Fibroblast of lung (primary cell): ENCODE measurements at regions not wholly inside any gene's neighbourhood (a gene's known extent, or its start where the extent isn't known, plus 50 kb on each side); places are given as distances from the start of the nearest gene placed in this dataset.

ENCODE experiments used
- DNase-seq, 2 donors: peaks; one replicate each; pipeline versions ENCODE4 v3.0.0 to v3.0.0-alpha.2; 2010; ENCODE audit warnings: low read depth in 2 of 2
- H2AFZ ChIP-seq: 2 replicates; pipeline ENCODE4 v1.5.1; 2012; ENCODE audit warnings: low read length, control low read depth, inconsistent platforms
- H3K27ac ChIP-seq: 2 replicates; pipeline ENCODE4 v1.5.1; 2011; ENCODE audit warnings: low read length, control low read depth; ENCODE audit not compliant: insufficient read depth
- H3K27me3 ChIP-seq: 2 replicates; pipeline ENCODE4 v1.5.1; 2011; ENCODE audit warnings: mild to moderate bottlenecking, low read length; ENCODE audit not compliant: control insufficient read depth, insufficient read depth
- H3K36me3 ChIP-seq: 2 replicates; pipeline ENCODE4 v1.5.1; 2011; ENCODE audit warnings: low read length; ENCODE audit not compliant: control insufficient read depth, insufficient read depth
- H3K4me1 ChIP-seq: 2 replicates; pipeline ENCODE4 v1.5.1; 2011; ENCODE audit warnings: low read length; ENCODE audit not compliant: control insufficient read depth, insufficient read depth; ENCODE audit errors: extremely low read depth
- H3K4me2 ChIP-seq: 2 replicates; pipeline ENCODE4 v1.5.1; 2011; ENCODE audit warnings: low read length, control low read depth; ENCODE audit not compliant: insufficient read depth; ENCODE audit errors: extremely low read depth
- H3K4me3 ChIP-seq, 4 experiments: fragments of 200-600 bp in 1 of 4; sonication (generic) in 1 of 4; replicated peaks in 1 of 4; 2 replicates each; pipeline ENCODE4 v1.5.1; 2011 to 2016; ENCODE audit warnings: low read length in 4 of 4, low read depth in 3 of 4, mild to moderate bottlenecking in 3 of 4, control low read depth in 2 of 4, inconsistent platforms in 1 of 4, mixed read lengths in 1 of 4; ENCODE audit not compliant: insufficient read depth in 1 of 4; ENCODE audit errors: control extremely low read depth in 1 of 4
- H3K79me2 ChIP-seq: 2 replicates; pipeline ENCODE4 v1.5.1; 2012; ENCODE audit warnings: mild to moderate bottlenecking, low read length, inconsistent platforms; ENCODE audit not compliant: control insufficient read depth, insufficient read depth
- H3K9ac ChIP-seq: 2 replicates; pipeline ENCODE4 v1.5.1; 2011; ENCODE audit warnings: mild to moderate bottlenecking, low read length, control low read depth; ENCODE audit not compliant: insufficient read depth
- H3K9me3 ChIP-seq: 2 replicates; pipeline ENCODE4 v1.5.1; 2012; ENCODE audit warnings: low read depth, low read length; ENCODE audit not compliant: control insufficient read depth, insufficient read depth
- H4K20me1 ChIP-seq: 2 replicates; pipeline ENCODE4 v1.5.1; 2011; ENCODE audit warnings: low read length; ENCODE audit not compliant: control insufficient read depth, insufficient read depth; ENCODE audit errors: extremely low read depth
- CTCF ChIP-seq, 2 donors: IDR thresholded peaks in 1 of 2; conservative IDR thresholded peaks in 1 of 2; 1 replicate in 1 of 2; 2 replicates in 1 of 2; pipeline ENCODE4 v1.5.1; 2011 to 2012; ENCODE audit warnings: low read length in 2 of 2, control low read depth in 1 of 2, inconsistent platforms in 1 of 2, low read depth in 1 of 2, mild to moderate bottlenecking in 1 of 2
- EZH2 ChIP-seq: IDR thresholded peaks from 2 replicates; pipeline ENCODE4 v1.5.1; 2012; ENCODE audit warnings: low read length, control low read depth, mild to moderate bottlenecking; ENCODE audit errors: missing control alignments

GRCh38 chr2:3944841-3945240, 241.5 kb downstream of the DCDC2C start:
- no peak overlapping the region for H3K9ac ChIP-seq
- no peak overlapping the region for H3K4me3 ChIP-seq
- H3K4me1 ChIP-seq = no peaks in the 10 kb centered on the region
- TF ChIP-seq CTCF (conservative IDR thresholded peaks at IDR 0.05 in 1 of 2, IDR thresholded peaks at IDR 0.05 in 1 of 2; ENCODE audit: low read depth in 1 of 2, low read length in 2 of 2) (no peak), EZH2 (no peak)
- DNase-seq = no peak
- H3K4me2 ChIP-seq = no peak overlapping the region
- H3K27me3 ChIP-seq = no peaks in the 10 kb centered on the region
- no peaks in the 10 kb centered on the region for H3K9me3 ChIP-seq
- no peaks in the 10 kb centered on the region for H4K20me1 ChIP-seq
- H3K27ac ChIP-seq = no peak overlapping the region
- H2AFZ ChIP-seq = no peak overlapping the region
- no peaks in the 10 kb centered on the region for H3K36me3 ChIP-seq
- H3K79me2 ChIP-seq = no peaks in the 10 kb centered on the region

GRCh38 chr2:3948191-3948590, 244.8 kb downstream of the DCDC2C start:
- no peak for DNase-seq
- H3K4me1 ChIP-seq = no peaks in the 10 kb centered on the region
- H3K9me3 ChIP-seq = peaks cover 2% of the 10 kb centered on the region
- H3K79me2 ChIP-seq = no peaks in the 10 kb centered on the region
- H2AFZ ChIP-seq = no peak overlapping the region
- no peak overlapping the region for H3K4me3 ChIP-seq
- H3K4me2 ChIP-seq = no peak overlapping the region
- no peak overlapping the region for H3K27ac ChIP-seq
- H3K9ac ChIP-seq = no peak overlapping the region
- H4K20me1 ChIP-seq = no peaks in the 10 kb centered on the region
- no peaks in the 10 kb centered on the region for H3K36me3 ChIP-seq
- H3K27me3 ChIP-seq = no peaks in the 10 kb centered on the region
- TF ChIP-seq CTCF (conservative IDR thresholded peaks at IDR 0.05 in 1 of 2, IDR thresholded peaks at IDR 0.05 in 1 of 2; ENCODE audit: low read depth in 1 of 2, low read length in 2 of 2) = no peak
- TF ChIP-seq EZH2 = no peak

GRCh38 chr2:3951131-3951954, 248.0 kb downstream of the DCDC2C start:
- DNase-seq = no peak
- no peak overlapping the region for H3K4me2 ChIP-seq
- H2AFZ ChIP-seq = no peak overlapping the region
- H3K79me2 ChIP-seq = no peaks in the 10 kb centered on the region
- no peak overlapping the region for H3K4me3 ChIP-seq
- H3K4me1 ChIP-seq = no peaks in the 10 kb centered on the region
- H4K20me1 ChIP-seq = no peaks in the 10 kb centered on the region
- no peaks in the 10 kb centered on the region for H3K27me3 ChIP-seq
- H3K36me3 ChIP-seq = no peaks in the 10 kb centered on the region
- peaks cover 2% of the 10 kb centered on the region for H3K9me3 ChIP-seq
- H3K27ac ChIP-seq = no peak overlapping the region
- TF ChIP-seq CTCF (conservative IDR thresholded peaks at IDR 0.05 in 1 of 2, IDR thresholded peaks at IDR 0.05 in 1 of 2; ENCODE audit: low read depth in 1 of 2, low read length in 2 of 2) (no peak), EZH2 (no peak)
- no peak overlapping the region for H3K9ac ChIP-seq
